Body of pancreas (tissue), 4 donors: ENCODE measurements at regions not wholly inside any gene's neighbourhood (a gene's known extent, or its start where the extent isn't known, plus 50 kb on each side); places are given as distances from the start of the nearest gene placed in this dataset.

Source experiments
- CTCF ChIP-seq, 7 experiments: fragments of 450-650 bp in 4 of 7; fragments of 200-600 bp in 3 of 7; sonication (generic) in 3 of 7; IDR thresholded peaks; one replicate each; pipeline ENCODE4 v1.5.1; 2016 to 2019; ENCODE audit warnings: antibody characterized with exemption in 7 of 7
- POLR2A ChIP-seq, 3 donors: fragments of 450-650 bp; IDR thresholded peaks; one replicate each; pipeline ENCODE4 v1.6.1; 2016; ENCODE audit warnings: antibody characterized with exemption in 3 of 3, mild to moderate bottlenecking in 2 of 3

- TF ChIP-seq POLR2A (IDR thresholded peaks at IDR 0.05) (no peak), CTCF (IDR thresholded peaks at IDR 0.05) (no peak)
Measured at GRCh38 chr1:223052462-223052861, 90.6 kb downstream of the TLR5 start.
